AG04449 (cell line): ENCODE measurements at regions not wholly inside any gene's neighbourhood (a gene's known extent, or its start where the extent isn't known, plus 50 kb on each side); places are given as distances from the start of the nearest gene placed in this dataset.
A peak's percentile ranks its signal among the peaks of the same experiment; 100 is the strongest.

Experiments used
- CTCF ChIA-PET: fragments of 350-600 bp; formaldehyde crosslinking; extraction: SDS; loops from one replicate; lab custom pipeline; 2021; ENCODE audit warnings: antibody characterized with exemption; lab: Yijun Ruan, JAX
- POLR2A ChIA-PET: fragments of 400-600, 350-600 bp; formaldehyde crosslinking; extraction: SDS; loops from one replicate; lab custom pipeline; 2020; ENCODE audit warnings: antibody characterized with exemption, inconsistent platforms; lab: Yijun Ruan, JAX
- DNase-seq: peaks from one replicate; pipeline ENCODE4 v3.0.0-alpha.2; 2010; ENCODE audit warnings: low read depth, low spot score
- H3K4me3 ChIP-seq: 2 replicates; pipeline ENCODE4 v1.5.1; 2011; ENCODE audit warnings: low read depth, mild to moderate bottlenecking, control low read depth, low read length
- CTCF ChIP-seq: IDR thresholded peaks from one replicate; pipeline ENCODE4 v1.5.1; 2011; ENCODE audit warnings: mild to moderate bottlenecking, moderate library complexity, low read length, control low read depth, inconsistent platforms; ENCODE audit not compliant: insufficient read depth; ENCODE audit errors: missing control alignments

DNA sequence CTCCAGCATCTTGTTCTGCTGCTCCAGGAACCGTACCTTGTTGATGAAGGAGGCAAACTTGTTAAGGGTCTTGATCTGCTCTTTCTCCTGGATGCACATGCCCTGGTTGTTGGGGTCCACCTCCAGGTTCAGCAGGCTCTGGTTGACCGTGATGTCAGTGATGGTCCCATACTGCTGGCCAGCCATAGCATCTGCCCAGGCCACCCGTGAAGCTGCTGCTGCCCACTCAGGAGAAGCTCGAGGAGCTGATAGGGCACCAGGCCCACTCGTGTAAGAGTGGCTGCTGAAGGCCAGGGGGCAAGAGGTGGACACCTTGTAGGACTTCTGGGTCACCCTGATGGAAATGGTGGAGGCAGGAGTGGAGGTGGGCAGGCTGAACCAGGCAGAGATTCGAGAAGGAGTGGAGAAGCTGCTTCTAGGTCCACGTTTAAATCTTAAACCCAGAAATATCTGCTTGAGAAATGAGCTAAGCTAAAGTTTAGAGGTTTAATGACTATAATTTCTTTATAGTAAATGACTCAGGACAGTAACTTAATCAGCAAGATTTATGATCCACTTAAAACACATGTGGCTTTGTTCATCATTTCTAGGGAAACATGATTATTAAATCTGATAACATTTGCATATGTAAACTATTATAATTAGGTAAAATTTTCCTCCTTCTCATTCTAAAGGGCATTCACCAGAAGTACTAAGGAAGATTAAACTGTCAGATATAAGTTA is 358.7 kb upstream of the SETBP1 start:
- H3K4me3 ChIP-seq, result no peak overlapping the region
- no peak for TF ChIP-seq CTCF
- ChIA-PET CTCF (interaction anchor here (1.5 kb wide), 1 partner anchor 191 kb away, joined by 3 read pairs; no protein-coding TSS in a partner anchor), POLR2A (no interaction called here)
- no peak for DNase-seq

DNA sequence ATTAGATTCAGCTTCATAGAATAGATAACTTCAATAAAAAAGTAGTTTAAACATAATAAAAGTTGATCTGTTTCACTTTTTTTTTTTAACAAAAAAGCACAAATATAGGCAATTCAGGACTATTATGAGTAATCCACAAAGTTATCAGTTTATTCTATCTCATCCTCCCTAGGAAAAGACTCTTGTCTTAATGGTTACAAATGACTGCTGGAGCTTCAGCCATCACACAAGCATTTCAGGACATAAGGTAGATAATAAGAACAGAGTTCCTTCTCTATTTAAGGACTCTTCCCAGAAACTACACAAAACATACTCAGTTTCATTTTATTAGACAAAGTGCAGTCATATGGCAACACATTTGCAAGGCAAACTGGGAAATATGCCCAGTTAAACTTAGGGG is 357.6 kb upstream of the SETBP1 start:
- POLR2A ChIA-PET, result no interaction called here
- no peak for DNase-seq
- no peak overlapping the region for H3K4me3 ChIP-seq
- CTCF ChIA-PET, result interaction anchor here (1.5 kb wide), 1 partner anchor 192 kb away, joined by 3 read pairs; no protein-coding TSS in a partner anchor
- TF ChIP-seq CTCF, result no peak

GRCh38 chr18:44324361-44324760 is 356.3 kb upstream of the SETBP1 start:
- H3K4me3 ChIP-seq, result no peak overlapping the region
- TF ChIP-seq CTCF, result no peak
- ChIA-PET CTCF (interaction anchor here (0.8 kb wide), 1 partner anchor 28 kb away, joined by 3 read pairs; no protein-coding TSS in a partner anchor), POLR2A (no interaction called here)
- DNase-seq, result no peak

DNA sequence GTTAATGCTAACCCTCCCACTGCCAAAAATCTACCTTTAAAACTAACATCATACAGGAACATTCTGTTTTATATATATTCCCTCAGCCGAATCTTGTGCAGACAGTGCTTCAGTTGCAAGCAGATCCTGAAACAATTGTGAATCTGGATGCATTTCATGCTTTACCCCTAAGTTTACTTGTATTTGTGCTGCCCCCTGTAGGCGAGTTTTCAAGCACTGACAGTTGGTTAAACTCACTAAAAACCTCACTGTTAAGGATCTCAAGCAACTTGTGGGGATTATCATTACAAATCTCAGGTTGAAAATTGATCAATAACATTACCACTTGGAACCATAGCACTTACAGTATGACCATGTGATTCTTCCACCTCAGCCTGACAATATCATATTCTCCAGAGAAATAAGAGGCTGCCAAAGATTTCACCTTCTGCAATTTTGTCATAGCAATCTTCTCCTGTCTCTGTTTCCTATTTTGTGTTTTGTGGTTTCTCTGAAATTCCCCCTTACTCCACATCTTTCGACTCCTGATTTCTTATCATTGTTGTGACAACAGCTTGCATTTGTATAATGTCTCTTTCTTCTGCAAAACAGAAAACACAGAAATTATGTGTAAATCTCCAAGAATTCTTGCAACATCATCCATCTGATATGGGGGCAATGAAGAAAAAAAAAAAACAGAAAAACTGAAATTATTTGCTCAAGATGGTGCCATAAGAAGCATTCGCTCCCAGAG is 354.6 kb upstream of the SETBP1 start:
- DNase-seq, result peak; percentile 10
- POLR2A ChIA-PET, result no interaction called here
- H3K4me3 ChIP-seq, result no peak overlapping the region
- CTCF ChIA-PET, result interaction anchor here (1.1 to 2.4 kb wide), 3 partner anchors 9 to 705 kb away, joined by 4 to 11 read pairs (median 7); no protein-coding TSS in a partner anchor
- TF ChIP-seq CTCF, result peak; percentile 58

DNA sequence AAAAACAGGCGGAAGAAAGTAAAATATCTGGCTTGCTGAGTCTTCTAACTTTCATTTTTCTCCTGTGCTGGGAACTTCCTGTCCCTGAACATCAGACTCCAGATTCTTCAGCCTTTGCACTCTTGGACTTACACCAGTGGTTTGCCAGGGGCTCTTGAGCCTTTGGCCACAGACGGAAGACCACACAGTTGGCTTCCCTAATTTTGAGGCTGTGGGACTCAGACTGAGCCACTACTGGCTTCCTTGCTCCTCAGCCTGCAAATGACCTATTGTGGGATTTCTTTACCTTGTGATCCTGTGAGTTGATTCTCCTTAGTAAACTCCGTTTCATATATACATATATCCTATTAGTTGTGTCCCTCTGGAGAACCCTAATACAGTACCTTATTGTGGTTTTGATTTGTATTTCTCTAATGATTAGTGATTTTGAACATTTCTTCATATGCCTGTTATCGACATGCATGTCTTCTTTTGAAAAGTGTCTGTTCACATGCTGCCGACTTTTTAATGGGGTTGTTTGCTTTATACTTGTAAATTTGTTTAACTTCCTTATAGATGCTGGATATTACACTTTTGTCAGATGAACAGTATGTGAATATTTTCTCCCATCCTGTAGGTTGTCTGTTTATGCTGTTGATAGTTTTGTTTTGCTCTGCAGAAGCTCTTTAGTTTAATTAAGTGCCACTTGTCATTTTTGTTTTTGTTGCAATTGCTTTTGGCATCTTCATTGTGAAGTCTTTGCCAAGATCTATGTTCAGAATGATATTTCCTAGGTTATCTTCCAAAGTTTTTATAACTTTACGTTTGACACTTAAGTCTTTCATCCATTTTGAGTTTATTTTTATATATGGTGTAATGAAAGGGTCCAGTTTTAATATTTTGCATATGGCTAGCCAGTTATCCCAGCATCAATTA is 348.8 kb upstream of the SETBP1 start:
- no peak for DNase-seq
- no peak for TF ChIP-seq CTCF
- POLR2A ChIA-PET, result no interaction called here
- H3K4me3 ChIP-seq, result no peak overlapping the region
- CTCF ChIA-PET, result no interaction called here

GRCh38 chr18:44341759-44342158 is 338.9 kb upstream of the SETBP1 start:
- H3K4me3 ChIP-seq, result no peak overlapping the region
- POLR2A ChIA-PET, result no interaction called here
- no peak for DNase-seq
- no peak for TF ChIP-seq CTCF
- CTCF ChIA-PET, result no interaction called here
